GM23338 (cell line): ENCODE measurements at regions not wholly inside any gene's neighbourhood (a gene's known extent, or its start where the extent isn't known, plus 50 kb on each side); places are given as distances from the start of the nearest gene placed in this dataset.

ENCODE experiments used
- ATAC-seq: fragments of 200-7000 bp; cut with Tn5 transposase; 3 replicates; pipeline ENCODE4 v1.9.1; 2020
- DNase-seq: peaks from one replicate; pipeline ENCODE4 v3.0.0-alpha.2; 2015; ENCODE audit warnings: low spot score
- H2AFZ ChIP-seq: fragments of 200-600 bp; sonication (generic); 2 replicates; pipeline ENCODE4 v1.8.0; 2016; ENCODE audit warnings: antibody characterized with exemption, mild to moderate bottlenecking, moderate library complexity
- H3F3A ChIP-seq: fragments of 200-600 bp; sonication (generic); replicated peaks from 2 replicates; pipeline ENCODE4 v1.8.0; 2017; ENCODE audit warnings: antibody characterized with exemption, mixed run types, low read depth
- H3K27ac ChIP-seq: fragments of 200-600 bp; sonication (generic); 2 replicates; pipeline ENCODE4 v1.6.1; 2016; ENCODE audit warnings: low read depth
- H3K27me3 ChIP-seq: fragments of 200-600 bp; sonication (generic); 2 replicates; pipeline ENCODE4 v1.8.0; 2016; ENCODE audit warnings: mild to moderate bottlenecking, mixed run types, moderate library complexity; ENCODE audit not compliant: insufficient read depth
- H3K36me3 ChIP-seq: fragments of 200-600 bp; sonication (generic); 2 replicates; pipeline ENCODE4 v1.8.0; 2016; ENCODE audit warnings: mild to moderate bottlenecking; ENCODE audit not compliant: insufficient read depth
- H3K4me1 ChIP-seq: fragments of 200-600 bp; sonication (generic); 2 replicates; pipeline ENCODE4 v1.8.0; 2016; ENCODE audit warnings: mild to moderate bottlenecking, moderate library complexity; ENCODE audit not compliant: insufficient read depth
- H3K4me2 ChIP-seq: fragments of 200-600 bp; sonication (generic); 2 replicates; pipeline ENCODE4 v1.7.1; 2017; ENCODE audit warnings: mixed run types
- H3K4me3 ChIP-seq: fragments of 200-600 bp; sonication (generic); 2 replicates; pipeline ENCODE4 v1.6.1; 2016; ENCODE audit warnings: mixed run types
- H3K79me2 ChIP-seq: fragments of 200-600 bp; sonication (generic); replicated peaks from 2 replicates; pipeline ENCODE4 v1.8.0; 2017; ENCODE audit warnings: mild to moderate bottlenecking; ENCODE audit not compliant: insufficient read depth
- H3K9me2 ChIP-seq: fragments of 200-600 bp; sonication (generic); 2 replicates; pipeline ENCODE4 v1.8.0; 2017; ENCODE audit not compliant: insufficient read depth
- H4K20me1 ChIP-seq: fragments of 200-600 bp; sonication (generic); replicated peaks from 2 replicates; pipeline ENCODE4 v1.8.0; 2017; ENCODE audit warnings: mild to moderate bottlenecking; ENCODE audit not compliant: insufficient read depth
- H3K27ac Mint-ChIP-seq: 2 replicates; pipeline ENCODE4 v1.8.0; 2020; ENCODE audit warnings: inconsistent platforms, mild to moderate bottlenecking, moderate library complexity, mixed read lengths
- H3K27me3 Mint-ChIP-seq: 3 replicates; pipeline ENCODE4 v1.8.0; 2022; ENCODE audit warnings: low read depth, mild to moderate bottlenecking, moderate library complexity, mixed read lengths, inconsistent platforms; ENCODE audit not compliant: insufficient read depth, poor library complexity
- H3K36me3 Mint-ChIP-seq: 3 replicates; pipeline ENCODE4 v1.8.0; 2021; ENCODE audit warnings: low read depth, mild to moderate bottlenecking, inconsistent platforms, moderate library complexity, mixed read lengths
- H3K4me1 Mint-ChIP-seq: 3 replicates; pipeline ENCODE4 v1.8.0; 2020; ENCODE audit warnings: mild to moderate bottlenecking, inconsistent platforms, mixed read lengths
- H3K4me3 Mint-ChIP-seq: 3 replicates; pipeline ENCODE4 v1.8.0; 2021; ENCODE audit warnings: moderate library complexity, mild to moderate bottlenecking, inconsistent platforms, mixed read lengths
- H3K9me3 Mint-ChIP-seq: 3 replicates; pipeline ENCODE4 v1.8.0; 2020; ENCODE audit warnings: moderate library complexity, mild to moderate bottlenecking, inconsistent platforms, mixed read lengths
- CREB1 ChIP-seq: fragments of 250-450 bp; sonication (Bioruptor Pico); IDR thresholded peaks from 2 replicates; pipeline ENCODE4 v1.5.0; 2020; ENCODE audit warnings: low read depth, mild to moderate bottlenecking, moderate library complexity
- ETS1 ChIP-seq: IDR thresholded peaks from 2 replicates; pipeline ENCODE4 v1.6.1; 2016; ENCODE audit warnings: antibody characterized with exemption
- EZH2 ChIP-seq: fragments of 200-600 bp; sonication (generic); IDR thresholded peaks from one replicate; pipeline ENCODE4 v1.8.0; 2017; ENCODE audit warnings: antibody characterized with exemption, mild to moderate bottlenecking, low read depth; ENCODE audit not compliant: unreplicated experiment
- EZH2phosphoT487 ChIP-seq: fragments of 200-600 bp; sonication (generic); IDR thresholded peaks from one replicate; pipeline ENCODE4 v1.8.1; 2018; ENCODE audit warnings: antibody characterized with exemption; ENCODE audit not compliant: unreplicated experiment
- JUNB ChIP-seq: IDR thresholded peaks from one replicate; pipeline ENCODE4 v1.6.1; 2016; ENCODE audit warnings: antibody characterized with exemption; ENCODE audit not compliant: unreplicated experiment
- NANOG ChIP-seq: IDR thresholded peaks from 2 replicates; pipeline ENCODE4 v1.6.1; 2016; ENCODE audit warnings: antibody characterized with exemption, borderline replicate concordance
- POLR2AphosphoS5 ChIP-seq: IDR thresholded peaks from 2 replicates; pipeline ENCODE4 v1.6.1; 2016; ENCODE audit warnings: antibody characterized with exemption, low read depth
- STAT1 ChIP-seq: IDR thresholded peaks from one replicate; pipeline ENCODE4 v1.6.1; 2016; ENCODE audit warnings: antibody characterized with exemption; ENCODE audit not compliant: unreplicated experiment
- ZNF114 ChIP-seq: fragments of 250-450 bp; sonication (Bioruptor Pico); IDR thresholded peaks from 2 replicates; pipeline ENCODE4 v1.5.0; 2020; ENCODE audit warnings: mild to moderate bottlenecking, moderate library complexity
- ZNF331 ChIP-seq: fragments of 250-450 bp; sonication (Bioruptor Pico); IDR thresholded peaks from 2 replicates; pipeline ENCODE4 v1.5.0; 2020; ENCODE audit warnings: low read depth, mild to moderate bottlenecking, moderate library complexity
- TF ChIP-seq, protein P1 (sequence below), 2 experiments: fragments of 200-600 bp in 1 of 2; sonication (generic) in 1 of 2; conservative IDR thresholded peaks; 2 replicates each; pipeline versions ENCODE4 v1.5.1 to v1.6.1; 2016 to 2017; ENCODE audit warnings: antibody characterized with exemption in 2 of 2, low read depth in 2 of 2, mild to moderate bottlenecking in 2 of 2, moderate library complexity in 1 of 2
- TF ChIP-seq, protein P2 (sequence below): IDR thresholded peaks from one replicate; pipeline ENCODE4 v1.6.1; 2018; ENCODE audit warnings: antibody characterized with exemption; ENCODE audit not compliant: unreplicated experiment
- TF ChIP-seq, protein P3 (sequence below): fragments of 250-450 bp; sonication (Bioruptor Pico); IDR thresholded peaks from 2 replicates; pipeline ENCODE4 v1.5.0; 2020; ENCODE audit warnings: mild to moderate bottlenecking, moderate library complexity

GRCh38 chr4:160371446-160371845, 1268.6 kb downstream of the RAPGEF2 start:
- Histone ChIP-seq H2AFZ (no peak overlapping the region), H3K4me3 (no peak overlapping the region), H3K4me2 (no peak overlapping the region), H3K9me2 (peaks cover 14% of the 10 kb centered on the region), H3K27ac (no peak overlapping the region), H3F3A (no peaks in the 10 kb centered on the region), H3K79me2 (no peaks in the 10 kb centered on the region), H4K20me1 (no peaks in the 10 kb centered on the region), H3K4me1 (no peaks in the 10 kb centered on the region), H3K27me3 (no peaks in the 10 kb centered on the region), H3K36me3 (no peaks in the 10 kb centered on the region)
- Mint-ChIP-seq H3K4me3 (no peak overlapping the region), H3K4me1 (peaks cover 3% of the 10 kb centered on the region; the same call in 1 of the 3 replicates), H3K27ac (no peak overlapping the region), H3K36me3 (no peaks in the 10 kb centered on the region; the same call in 1 of the 3 replicates), H3K9me3 (peaks cover 2% of the 10 kb centered on the region; the same call in 1 of the 3 replicates), H3K27me3 (no peaks in the 10 kb centered on the region)
- DNase-seq (no peak), ATAC-seq (no peak)
- no peak for TF ChIP-seq ZNF114 (CRISPR knock-in tag)
- no peak for TF ChIP-seq EZH2
- no peak for TF ChIP-seq CREB1 (CRISPR knock-in tag)
- no peak for TF ChIP-seq ETS1
- no peak for TF ChIP-seq POLR2AphosphoS5
- TF ChIP-seq EZH2phosphoT487: no peak
- TF ChIP-seq NANOG: no peak
- TF ChIP-seq, protein P1, sequence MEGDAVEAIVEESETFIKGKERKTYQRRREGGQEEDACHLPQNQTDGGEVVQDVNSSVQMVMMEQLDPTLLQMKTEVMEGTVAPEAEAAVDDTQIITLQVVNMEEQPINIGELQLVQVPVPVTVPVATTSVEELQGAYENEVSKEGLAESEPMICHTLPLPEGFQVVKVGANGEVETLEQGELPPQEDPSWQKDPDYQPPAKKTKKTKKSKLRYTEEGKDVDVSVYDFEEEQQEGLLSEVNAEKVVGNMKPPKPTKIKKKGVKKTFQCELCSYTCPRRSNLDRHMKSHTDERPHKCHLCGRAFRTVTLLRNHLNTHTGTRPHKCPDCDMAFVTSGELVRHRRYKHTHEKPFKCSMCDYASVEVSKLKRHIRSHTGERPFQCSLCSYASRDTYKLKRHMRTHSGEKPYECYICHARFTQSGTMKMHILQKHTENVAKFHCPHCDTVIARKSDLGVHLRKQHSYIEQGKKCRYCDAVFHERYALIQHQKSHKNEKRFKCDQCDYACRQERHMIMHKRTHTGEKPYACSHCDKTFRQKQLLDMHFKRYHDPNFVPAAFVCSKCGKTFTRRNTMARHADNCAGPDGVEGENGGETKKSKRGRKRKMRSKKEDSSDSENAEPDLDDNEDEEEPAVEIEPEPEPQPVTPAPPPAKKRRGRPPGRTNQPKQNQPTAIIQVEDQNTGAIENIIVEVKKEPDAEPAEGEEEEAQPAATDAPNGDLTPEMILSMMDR (conservative IDR thresholded peaks at IDR 0.05; ENCODE audit: low read depth in 2 of 2): no peak
- TF ChIP-seq, protein P2, sequence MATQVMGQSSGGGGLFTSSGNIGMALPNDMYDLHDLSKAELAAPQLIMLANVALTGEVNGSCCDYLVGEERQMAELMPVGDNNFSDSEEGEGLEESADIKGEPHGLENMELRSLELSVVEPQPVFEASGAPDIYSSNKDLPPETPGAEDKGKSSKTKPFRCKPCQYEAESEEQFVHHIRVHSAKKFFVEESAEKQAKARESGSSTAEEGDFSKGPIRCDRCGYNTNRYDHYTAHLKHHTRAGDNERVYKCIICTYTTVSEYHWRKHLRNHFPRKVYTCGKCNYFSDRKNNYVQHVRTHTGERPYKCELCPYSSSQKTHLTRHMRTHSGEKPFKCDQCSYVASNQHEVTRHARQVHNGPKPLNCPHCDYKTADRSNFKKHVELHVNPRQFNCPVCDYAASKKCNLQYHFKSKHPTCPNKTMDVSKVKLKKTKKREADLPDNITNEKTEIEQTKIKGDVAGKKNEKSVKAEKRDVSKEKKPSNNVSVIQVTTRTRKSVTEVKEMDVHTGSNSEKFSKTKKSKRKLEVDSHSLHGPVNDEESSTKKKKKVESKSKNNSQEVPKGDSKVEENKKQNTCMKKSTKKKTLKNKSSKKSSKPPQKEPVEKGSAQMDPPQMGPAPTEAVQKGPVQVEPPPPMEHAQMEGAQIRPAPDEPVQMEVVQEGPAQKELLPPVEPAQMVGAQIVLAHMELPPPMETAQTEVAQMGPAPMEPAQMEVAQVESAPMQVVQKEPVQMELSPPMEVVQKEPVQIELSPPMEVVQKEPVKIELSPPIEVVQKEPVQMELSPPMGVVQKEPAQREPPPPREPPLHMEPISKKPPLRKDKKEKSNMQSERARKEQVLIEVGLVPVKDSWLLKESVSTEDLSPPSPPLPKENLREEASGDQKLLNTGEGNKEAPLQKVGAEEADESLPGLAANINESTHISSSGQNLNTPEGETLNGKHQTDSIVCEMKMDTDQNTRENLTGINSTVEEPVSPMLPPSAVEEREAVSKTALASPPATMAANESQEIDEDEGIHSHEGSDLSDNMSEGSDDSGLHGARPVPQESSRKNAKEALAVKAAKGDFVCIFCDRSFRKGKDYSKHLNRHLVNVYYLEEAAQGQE: no peak
- TF ChIP-seq, protein P3, sequence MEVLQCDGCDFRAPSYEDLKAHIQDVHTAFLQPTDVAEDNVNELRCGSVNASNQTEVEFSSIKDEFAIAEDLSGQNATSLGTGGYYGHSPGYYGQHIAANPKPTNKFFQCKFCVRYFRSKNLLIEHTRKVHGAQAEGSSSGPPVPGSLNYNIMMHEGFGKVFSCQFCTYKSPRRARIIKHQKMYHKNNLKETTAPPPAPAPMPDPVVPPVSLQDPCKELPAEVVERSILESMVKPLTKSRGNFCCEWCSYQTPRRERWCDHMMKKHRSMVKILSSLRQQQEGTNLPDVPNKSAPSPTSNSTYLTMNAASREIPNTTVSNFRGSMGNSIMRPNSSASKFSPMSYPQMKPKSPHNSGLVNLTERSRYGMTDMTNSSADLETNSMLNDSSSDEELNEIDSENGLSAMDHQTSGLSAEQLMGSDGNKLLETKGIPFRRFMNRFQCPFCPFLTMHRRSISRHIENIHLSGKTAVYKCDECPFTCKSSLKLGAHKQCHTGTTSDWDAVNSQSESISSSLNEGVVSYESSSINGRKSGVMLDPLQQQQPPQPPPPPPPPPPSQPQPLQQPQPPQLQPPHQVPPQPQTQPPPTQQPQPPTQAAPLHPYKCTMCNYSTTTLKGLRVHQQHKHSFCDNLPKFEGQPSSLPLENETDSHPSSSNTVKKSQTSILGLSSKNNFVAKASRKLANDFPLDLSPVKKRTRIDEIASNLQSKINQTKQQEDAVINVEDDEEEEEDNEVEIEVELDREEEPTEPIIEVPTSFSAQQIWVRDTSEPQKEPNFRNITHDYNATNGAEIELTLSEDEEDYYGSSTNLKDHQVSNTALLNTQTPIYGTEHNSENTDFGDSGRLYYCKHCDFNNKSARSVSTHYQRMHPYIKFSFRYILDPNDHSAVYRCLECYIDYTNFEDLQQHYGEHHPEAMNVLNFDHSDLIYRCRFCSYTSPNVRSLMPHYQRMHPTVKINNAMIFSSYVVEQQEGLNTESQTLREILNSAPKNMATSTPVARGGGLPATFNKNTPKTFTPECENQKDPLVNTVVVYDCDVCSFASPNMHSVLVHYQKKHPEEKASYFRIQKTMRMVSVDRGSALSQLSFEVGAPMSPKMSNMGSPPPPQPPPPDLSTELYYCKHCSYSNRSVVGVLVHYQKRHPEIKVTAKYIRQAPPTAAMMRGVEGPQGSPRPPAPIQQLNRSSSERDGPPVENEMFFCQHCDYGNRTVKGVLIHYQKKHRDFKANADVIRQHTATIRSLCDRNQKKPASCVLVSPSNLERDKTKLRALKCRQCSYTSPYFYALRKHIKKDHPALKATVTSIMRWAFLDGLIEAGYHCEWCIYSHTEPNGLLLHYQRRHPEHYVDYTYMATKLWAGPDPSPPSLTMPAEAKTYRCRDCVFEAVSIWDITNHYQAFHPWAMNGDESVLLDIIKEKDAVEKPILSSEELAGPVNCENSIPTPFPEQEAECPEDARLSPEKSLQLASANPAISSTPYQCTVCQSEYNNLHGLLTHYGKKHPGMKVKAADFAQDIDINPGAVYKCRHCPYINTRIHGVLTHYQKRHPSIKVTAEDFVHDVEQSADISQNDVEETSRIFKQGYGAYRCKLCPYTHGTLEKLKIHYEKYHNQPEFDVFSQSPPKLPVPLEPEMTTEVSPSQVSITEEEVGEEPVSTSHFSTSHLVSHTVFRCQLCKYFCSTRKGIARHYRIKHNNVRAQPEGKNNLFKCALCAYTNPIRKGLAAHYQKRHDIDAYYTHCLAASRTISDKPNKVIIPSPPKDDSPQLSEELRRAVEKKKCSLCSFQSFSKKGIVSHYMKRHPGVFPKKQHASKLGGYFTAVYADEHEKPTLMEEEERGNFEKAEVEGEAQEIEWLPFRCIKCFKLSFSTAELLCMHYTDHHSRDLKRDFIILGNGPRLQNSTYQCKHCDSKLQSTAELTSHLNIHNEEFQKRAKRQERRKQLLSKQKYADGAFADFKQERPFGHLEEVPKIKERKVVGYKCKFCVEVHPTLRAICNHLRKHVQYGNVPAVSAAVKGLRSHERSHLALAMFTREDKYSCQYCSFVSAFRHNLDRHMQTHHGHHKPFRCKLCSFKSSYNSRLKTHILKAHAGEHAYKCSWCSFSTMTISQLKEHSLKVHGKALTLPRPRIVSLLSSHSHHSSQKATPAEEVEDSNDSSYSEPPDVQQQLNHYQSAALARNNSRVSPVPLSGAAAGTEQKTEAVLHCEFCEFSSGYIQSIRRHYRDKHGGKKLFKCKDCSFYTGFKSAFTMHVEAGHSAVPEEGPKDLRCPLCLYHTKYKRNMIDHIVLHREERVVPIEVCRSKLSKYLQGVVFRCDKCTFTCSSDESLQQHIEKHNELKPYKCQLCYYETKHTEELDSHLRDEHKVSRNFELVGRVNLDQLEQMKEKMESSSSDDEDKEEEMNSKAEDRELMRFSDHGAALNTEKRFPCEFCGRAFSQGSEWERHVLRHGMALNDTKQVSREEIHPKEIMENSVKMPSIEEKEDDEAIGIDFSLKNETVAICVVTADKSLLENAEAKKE: no peak
- no peak for TF ChIP-seq JUNB
- no peak for TF ChIP-seq ZNF331 (CRISPR knock-in tag)
- TF ChIP-seq STAT1: no peak
